GM12864 (cell line): ENCODE measurements at regions not wholly inside any gene's neighbourhood (a gene's known extent, or its start where the extent isn't known, plus 50 kb on each side); places are given as distances from the start of the nearest gene placed in this dataset.

Source experiments
- DNase-seq: peaks from one replicate; pipeline ENCODE4 v3.0.0-alpha.2; 2011; ENCODE audit warnings: low read depth
- H3K4me3 ChIP-seq: 2 replicates; pipeline ENCODE4 v1.5.1; 2011; ENCODE audit warnings: mild to moderate bottlenecking, low read depth, low read length, control low read depth
- TF ChIP-seq, protein P1 (sequence below): IDR thresholded peaks from 2 replicates; pipeline ENCODE4 v1.5.1; 2011; ENCODE audit warnings: low read depth, mild to moderate bottlenecking, moderate library complexity, low read length, control low read depth, inconsistent platforms; ENCODE audit errors: missing control alignments

- no peak for DNase-seq
- TF ChIP-seq, protein P1, sequence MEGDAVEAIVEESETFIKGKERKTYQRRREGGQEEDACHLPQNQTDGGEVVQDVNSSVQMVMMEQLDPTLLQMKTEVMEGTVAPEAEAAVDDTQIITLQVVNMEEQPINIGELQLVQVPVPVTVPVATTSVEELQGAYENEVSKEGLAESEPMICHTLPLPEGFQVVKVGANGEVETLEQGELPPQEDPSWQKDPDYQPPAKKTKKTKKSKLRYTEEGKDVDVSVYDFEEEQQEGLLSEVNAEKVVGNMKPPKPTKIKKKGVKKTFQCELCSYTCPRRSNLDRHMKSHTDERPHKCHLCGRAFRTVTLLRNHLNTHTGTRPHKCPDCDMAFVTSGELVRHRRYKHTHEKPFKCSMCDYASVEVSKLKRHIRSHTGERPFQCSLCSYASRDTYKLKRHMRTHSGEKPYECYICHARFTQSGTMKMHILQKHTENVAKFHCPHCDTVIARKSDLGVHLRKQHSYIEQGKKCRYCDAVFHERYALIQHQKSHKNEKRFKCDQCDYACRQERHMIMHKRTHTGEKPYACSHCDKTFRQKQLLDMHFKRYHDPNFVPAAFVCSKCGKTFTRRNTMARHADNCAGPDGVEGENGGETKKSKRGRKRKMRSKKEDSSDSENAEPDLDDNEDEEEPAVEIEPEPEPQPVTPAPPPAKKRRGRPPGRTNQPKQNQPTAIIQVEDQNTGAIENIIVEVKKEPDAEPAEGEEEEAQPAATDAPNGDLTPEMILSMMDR: no peak
- no peak overlapping the region for H3K4me3 ChIP-seq
Observed at GRCh38 chr13:63025741-63026140, 1610.1 kb upstream of the PCDH20 start.

GRCh38 chr13:63024458-63024857, 1608.8 kb upstream of the PCDH20 start:
- H3K4me3 ChIP-seq: no peak overlapping the region
- no peak for DNase-seq
- TF ChIP-seq, protein P1: no peak

DNA sequence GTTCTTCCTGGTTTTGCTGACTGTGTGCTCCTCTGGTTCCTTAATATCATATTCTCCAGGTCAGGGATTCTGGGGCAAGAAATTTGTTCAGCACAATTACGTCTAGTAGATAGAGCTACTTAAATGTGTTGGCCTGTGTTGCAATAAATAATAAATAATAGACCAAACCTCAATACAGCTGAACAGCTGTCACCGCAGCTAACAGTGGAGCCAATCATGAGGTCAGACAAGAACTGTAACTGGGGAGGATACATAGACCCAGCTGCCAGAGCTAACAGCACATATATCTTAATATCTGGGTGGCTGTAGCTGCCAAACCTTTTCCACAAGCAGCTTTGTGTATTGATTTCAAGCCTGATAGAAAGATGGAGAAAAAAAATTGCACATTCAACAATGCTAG, 1596.3 kb upstream of the PCDH20 start:
- TF ChIP-seq, protein P1: no peak
- H3K4me3 ChIP-seq: no peak overlapping the region
- DNase-seq: no peak

DNA sequence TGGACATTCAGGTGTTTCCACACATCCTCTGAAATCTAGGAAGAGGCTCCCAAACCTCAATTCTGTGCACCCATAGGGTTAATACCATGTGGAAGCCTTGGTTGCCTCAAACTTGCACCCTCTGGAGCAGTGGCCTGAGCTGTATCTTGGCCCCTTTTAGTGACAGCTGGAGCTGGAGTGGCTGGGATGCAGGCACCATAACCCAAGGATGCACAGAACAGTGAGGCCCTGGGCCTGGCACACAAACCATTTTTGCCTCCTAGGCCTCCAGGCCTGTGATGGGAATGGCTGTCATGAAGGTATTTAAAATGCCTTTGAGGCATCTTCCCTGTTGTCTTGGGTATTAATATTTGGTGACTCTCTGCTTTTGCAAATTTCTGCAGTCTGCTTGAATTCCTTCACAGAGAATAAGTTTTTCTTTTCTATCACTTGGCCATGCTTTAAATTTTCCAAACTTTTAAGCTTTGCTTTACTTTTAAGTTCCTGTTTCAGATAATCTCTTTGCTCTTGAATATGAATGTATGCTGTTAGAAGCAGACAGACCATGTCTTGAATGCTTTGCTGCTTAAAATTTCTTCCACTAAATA, 1594.5 kb upstream of the PCDH20 start:
- no peak overlapping the region for H3K4me3 ChIP-seq
- TF ChIP-seq, protein P1: no peak
- no peak for DNase-seq

- no peak for DNase-seq
- no peak overlapping the region for H3K4me3 ChIP-seq
- TF ChIP-seq, protein P1: no peak
Observed at GRCh38 chr13:63005625-63006024, 1590.0 kb upstream of the PCDH20 start.

- no peak overlapping the region for H3K4me3 ChIP-seq
- DNase-seq: no peak
- TF ChIP-seq, protein P1: no peak
Observed at GRCh38 chr13:62997696-62998095, 1582.0 kb upstream of the PCDH20 start.

DNA sequence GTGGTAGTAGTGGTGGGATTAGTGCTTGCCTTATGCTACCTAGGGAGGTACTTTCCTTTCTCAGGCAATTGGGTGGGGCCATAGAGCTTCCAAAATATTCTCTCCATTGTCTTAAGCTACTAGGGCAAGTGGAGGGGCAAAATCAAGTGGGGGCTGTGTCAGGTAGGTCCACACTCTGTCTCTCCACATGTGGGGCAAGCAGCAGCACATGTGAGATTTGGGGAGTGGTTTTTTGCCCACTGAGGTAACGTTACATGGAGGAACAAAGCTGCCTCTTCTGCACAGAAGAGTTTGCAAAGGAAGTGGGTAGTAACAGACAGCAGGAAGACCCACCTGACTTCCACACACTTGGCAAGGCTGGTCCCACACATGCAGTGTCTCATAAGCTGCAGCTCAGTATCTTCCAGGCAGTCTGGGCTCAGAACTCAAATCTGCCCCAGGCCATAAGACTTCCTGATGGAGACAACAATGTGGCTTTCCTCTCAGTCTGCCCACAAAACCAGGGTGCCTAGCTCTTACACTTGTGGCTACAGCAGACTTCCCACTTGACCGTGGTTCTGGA, 1581.5 kb upstream of the PCDH20 start:
- TF ChIP-seq, protein P1: no peak
- no peak for DNase-seq
- H3K4me3 ChIP-seq: no peak overlapping the region
